Medulla oblongata (tissue), 1 donor: ENCODE measurements at regions not wholly inside any gene's neighbourhood (a gene's known extent, or its start where the extent isn't known, plus 50 kb on each side); places are given as distances from the start of the nearest gene placed in this dataset.
A peak's percentile ranks its signal among the peaks of the same experiment; 100 is the strongest.
"Not testable (repeated sequence)": the region's sequence is repeated elsewhere in the genome, so short reads cannot be mapped to it uniquely, and the experiment has no call there.

Experiments used
- DNase-seq: peaks from one replicate; pipeline ENCODE4 v3.0.0-alpha.2; 2015; ENCODE audit errors: extremely low spot score

DNA sequence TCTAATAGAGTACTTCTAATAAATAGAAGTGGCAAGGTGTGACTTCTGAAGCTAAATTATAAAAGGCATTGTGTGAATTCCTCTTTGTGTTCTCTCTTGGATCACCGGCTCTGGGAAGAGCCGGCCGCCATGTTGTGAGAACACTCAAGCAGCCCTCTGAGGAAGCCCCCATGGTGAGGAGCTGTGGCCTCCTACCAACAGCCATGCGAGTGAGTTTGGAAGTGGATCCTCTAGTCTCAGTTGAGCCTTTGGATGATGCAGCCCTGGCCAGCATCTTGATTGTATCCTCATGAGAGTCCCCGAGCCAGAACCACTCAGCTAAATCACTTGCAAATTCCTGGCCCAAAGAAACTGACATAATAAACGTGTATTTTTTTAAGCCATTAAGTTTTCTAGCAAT lies 94.5 kb upstream of the CARD11 start:
- DNase-seq, result no peak

DNA sequence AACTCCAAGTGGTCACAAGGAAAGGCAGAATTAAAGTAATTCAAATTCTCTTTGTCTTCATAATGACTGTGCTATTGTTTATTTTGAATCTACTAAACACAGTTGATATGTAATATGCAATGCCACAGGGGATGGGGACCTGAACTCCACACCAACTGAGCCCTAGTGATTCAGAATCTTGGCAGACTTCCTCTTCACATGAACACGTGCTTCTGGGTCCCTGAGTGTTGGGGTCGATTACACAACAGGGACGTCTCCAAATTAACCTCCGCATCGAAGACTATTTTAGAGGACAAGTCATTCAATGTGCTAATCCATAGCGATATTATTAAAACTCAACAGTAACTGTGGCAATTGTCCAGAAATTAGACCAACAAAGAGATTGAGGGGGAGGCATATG lies 95.3 kb upstream of the CARD11 start:
- DNase-seq, result peak; percentile 61

DNA sequence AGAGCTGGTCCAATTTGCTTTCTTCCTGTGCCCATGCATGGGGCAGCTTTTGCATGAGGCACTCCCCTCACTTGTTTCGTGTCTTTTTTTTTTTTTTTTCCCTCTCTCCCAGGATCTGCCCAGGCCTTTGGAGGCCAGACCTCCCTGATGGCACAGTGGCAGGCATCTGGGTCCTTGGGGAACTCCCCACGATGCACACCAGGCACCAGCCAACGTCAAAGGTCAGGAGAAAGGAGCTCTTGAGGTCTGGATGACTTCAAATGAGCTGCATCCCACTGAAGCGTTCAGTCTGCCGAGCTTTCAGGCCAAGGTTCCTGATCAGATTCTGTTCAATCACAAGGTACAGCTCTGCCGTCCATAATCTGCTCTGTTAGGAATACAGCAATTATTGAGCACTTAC lies 97.2 kb upstream of the CARD11 start:
- no peak for DNase-seq

DNA sequence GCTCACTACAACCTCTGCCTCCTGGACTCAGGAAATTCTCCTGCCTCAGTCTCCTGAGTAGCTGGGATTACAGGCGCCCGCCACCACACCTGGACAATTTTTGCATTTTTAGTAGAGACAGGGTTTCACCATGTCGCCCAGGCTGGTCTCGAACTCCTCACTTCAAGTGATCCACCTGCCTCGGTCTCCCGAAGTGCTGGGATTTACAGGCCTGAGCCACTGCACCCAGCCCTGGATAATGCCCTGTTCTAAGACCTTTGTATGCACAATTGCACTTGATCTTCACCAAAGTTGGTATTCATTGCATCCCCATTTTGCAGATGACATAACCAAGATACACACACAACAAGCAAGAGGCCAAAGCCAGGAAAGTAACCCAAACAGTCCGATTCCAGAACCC lies 97.7 kb upstream of the CARD11 start:
- no peak for DNase-seq

- no peak for DNase-seq
These were observed 100.5 kb upstream of the CARD11 start for GRCh38 chr7:3143869-3144775.

GRCh38 chr7:3144776-3145125 lies 101.1 kb upstream of the CARD11 start:
- not testable (repeated sequence) for DNase-seq

DNA sequence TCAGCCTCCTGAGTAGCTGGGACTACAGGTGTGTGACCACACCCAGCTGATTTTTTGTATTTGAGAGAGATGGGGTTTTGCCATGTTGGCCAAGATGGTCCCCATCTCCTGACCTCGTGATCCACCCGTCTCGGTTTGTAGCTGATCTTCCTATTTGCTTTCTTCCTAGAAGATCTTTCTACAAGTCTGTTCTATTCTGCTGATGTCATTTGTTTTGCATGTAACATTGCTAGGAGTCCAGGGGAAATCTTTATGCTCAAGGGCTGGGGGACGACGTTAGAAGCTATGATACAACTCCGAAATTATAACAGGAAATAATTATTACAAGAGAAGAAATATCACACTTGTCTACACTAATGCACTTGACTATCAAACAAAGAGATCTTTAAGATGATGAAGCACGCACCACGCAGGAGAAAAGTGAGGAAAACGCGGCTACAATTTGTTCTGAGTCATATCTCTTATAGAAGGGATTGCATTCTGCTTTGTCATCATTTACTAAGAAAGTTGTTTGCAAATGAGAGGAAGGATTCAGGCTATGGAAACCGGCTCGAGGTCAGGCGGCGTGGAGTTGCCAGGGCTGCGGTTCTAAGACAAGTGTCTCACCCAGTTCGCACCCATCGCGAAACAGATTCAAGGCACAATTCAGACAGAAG lies 103.0 kb upstream of the CARD11 start:
- DNase-seq, result no peak

- DNase-seq, result not testable (repeated sequence)
These were observed 104.8 kb upstream of the CARD11 start for GRCh38 chr7:3148471-3148870.

DNA sequence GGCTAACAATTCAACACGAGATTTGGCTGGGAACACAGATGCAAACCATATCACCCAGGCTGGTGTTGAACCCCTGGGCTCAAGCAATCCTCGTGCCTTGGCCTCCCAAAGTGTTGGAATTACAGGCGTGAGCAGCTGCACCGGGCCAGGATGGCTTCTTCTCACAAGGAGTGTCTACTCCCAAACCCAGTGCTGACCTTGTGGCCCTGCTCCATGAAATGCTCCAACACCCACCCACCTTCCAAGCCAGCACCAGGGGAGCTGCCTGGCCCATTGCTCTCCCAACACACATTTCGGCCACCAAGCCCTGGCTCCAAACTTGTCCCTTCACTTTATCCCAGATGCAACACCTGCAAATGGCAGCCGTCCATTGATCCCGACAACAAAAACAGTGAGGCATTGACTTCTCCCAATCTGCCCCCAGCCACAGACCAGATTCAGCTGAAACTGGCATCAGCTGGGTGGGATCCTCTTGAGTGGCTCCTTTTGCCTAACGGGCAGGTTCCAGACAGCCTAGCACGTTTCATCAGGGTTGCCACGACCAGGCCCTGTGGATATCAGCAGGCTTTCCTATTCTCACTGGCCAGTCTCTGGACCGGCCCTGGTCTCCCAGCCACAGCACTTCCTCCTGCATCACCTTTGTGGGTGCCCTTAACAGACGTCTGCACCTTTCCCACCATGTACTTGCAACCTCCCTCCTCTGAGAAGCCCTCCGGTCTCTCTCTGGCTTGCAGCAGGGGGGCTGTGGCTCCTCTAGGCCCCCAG lies 105.7 kb upstream of the CARD11 start:
- no peak for DNase-seq

GRCh38 chr7:3150027-3150426 lies 106.4 kb upstream of the CARD11 start:
- no peak for DNase-seq

DNA sequence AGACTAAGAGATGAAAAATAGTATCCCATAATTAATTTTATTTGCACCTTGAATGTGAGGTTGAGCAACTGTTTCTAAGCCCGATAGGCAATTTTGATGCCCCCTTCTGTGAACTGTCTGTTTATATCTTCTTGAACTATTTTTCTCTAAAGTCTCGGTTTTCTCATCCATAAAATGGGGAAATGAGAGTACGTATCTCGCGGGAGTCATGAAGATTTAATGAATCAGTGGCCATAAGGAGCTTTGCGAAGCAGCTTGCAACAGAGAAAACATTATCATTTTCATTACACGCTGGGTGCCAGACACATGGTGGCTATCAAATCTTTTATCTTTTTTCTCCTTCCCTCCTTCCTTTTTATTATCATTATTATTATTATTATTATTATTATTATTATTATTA lies 108.1 kb upstream of the CARD11 start:
- DNase-seq, result no peak

GRCh38 chr7:3152714-3153113 lies 109.0 kb upstream of the CARD11 start:
- DNase-seq, result no peak

DNA sequence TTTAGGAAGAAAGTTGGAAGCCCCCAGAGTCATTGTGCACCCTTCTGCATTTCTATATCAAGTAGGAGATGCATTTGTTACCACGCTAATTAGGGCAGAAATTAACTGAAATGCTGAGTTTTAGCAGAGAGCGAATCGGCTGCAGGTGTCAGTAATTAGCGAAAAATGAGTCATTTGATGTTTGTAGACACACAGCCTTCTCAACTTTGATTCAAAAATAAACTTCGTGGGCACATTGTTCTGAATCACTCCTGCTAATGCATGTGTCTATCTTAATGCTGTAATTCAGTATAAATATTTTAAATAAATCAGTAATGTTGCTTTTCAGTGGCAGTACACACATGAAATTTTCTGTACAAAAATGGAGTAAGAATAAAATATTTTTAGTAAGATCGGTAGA lies 109.5 kb upstream of the CARD11 start:
- DNase-seq, result no peak

GRCh38 chr7:3154317-3154716 lies 110.7 kb upstream of the CARD11 start:
- no peak for DNase-seq

DNA sequence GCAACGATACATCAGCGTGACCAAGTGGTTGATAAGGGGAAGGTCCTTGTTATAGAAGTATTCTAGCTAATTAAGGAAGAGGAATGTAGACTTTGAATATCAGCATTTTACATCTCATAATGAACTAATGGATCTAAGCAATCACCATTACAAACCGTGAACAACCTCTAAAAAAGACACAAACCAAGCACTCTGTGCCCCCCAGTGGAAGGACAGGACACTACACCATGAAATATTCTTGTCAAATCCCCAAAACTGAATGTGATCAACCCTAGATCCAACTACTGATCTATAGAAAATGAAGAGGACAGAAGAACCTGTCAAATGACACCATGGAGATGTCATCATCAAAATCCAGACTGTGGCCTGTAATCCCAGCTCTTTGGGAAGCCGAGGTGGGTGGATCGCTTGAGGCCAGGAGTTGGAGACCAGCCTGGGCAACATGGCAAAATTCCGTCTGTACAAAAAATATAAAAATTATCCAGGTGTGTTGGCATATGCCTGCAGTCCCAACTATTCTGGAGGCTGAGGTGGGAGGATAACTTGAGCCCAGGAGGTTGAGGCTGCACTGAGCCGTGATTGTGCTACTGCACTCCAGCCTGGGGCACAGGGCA lies 111.3 kb upstream of the CARD11 start:
- peak; percentile 41 for DNase-seq

- DNase-seq, result no peak
These were observed 112.8 kb upstream of the CARD11 start for GRCh38 chr7:3156508-3156907.

DNA sequence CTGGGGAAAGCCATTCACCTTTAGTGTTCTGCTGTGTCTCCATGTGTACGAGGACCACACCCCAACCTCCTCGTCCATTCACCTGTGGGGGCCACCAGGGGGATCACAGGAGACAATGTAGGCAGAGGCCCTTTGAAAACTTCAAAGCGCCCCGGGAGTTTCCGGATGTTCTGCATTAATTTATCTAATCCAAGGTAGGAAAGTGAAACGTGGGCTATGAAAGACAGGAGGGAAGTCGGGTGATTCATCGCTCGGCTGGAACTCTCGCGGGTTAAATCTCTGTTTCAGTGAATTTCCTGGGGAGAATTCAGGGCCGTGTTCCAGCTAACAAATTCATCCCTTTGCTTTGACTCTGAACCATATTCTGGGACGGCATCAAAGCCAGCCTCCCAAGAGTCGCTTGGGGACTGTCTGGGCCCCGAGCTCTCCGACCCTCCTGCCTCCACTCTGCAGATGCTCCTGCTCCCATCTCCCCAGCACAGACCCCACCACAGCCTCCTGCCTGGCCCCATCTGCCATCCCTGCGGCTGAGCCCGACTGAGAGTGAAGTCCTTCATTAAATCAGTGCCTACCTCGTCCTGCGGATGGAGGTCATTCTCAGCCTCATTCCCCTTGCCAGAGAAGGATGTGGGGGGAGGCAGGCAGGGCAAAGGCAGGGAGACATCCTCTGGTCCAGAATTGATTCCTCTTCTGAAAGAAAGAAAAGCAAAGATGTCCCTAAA lies 114.1 kb upstream of the CARD11 start:
- no peak for DNase-seq

- no peak for DNase-seq
These were observed 114.7 kb upstream of the CARD11 start for GRCh38 chr7:3158341-3158760.

DNA sequence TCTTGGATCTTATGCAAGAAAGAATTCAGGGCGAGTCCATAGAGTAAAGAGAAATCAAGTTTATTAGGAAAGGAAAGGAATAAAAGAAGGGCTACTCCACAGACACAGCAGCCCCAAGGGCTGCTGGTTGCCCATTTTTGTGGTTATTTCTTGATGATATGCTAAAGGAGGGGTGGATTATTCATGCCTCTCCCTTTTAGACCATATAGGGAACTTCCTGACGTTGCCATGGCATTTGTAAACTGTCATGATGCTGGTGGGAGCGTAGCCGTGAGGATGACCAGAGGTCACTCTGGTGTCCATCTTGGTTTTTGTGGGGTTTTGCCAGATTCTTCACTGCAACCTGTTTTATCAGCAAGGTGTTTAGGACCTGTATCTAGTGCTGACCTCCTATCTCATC lies 115.4 kb upstream of the CARD11 start:
- no peak for DNase-seq

DNA sequence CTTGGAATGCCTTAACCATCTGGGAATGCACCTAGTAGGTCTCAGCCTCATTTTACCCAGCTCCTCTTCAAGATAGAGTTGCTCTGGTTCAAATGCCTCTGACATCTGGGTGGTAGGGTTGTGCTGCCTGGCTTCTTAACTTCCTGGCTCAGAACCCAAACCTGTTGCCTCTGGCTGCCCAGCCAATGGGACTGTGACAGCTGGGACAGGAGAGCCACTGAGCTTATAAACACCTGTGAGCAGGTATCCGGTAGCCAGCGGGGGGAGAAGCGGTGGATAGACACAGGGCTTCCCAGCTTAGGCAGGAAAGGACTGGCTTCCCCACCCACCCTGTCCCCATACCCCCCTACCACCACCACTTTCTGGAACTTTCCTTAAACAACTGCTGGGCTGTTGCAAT lies 115.8 kb upstream of the CARD11 start:
- DNase-seq, result no peak

GRCh38 chr7:3159926-3160325 lies 116.3 kb upstream of the CARD11 start:
- DNase-seq, result not testable (repeated sequence)
